ENCODE measurements at regions not wholly inside any gene's neighbourhood (a gene's known extent, or its start where the extent isn't known, plus 50 kb on each side); places are given as distances from the start of the nearest gene placed in this dataset.
A peak's percentile ranks its signal among the peaks of the same experiment; 100 is the strongest.
"Not testable (repeated sequence)": the region's sequence is repeated elsewhere in the genome, so short reads cannot be mapped to it uniquely, and the experiment has no call there.

DNA sequence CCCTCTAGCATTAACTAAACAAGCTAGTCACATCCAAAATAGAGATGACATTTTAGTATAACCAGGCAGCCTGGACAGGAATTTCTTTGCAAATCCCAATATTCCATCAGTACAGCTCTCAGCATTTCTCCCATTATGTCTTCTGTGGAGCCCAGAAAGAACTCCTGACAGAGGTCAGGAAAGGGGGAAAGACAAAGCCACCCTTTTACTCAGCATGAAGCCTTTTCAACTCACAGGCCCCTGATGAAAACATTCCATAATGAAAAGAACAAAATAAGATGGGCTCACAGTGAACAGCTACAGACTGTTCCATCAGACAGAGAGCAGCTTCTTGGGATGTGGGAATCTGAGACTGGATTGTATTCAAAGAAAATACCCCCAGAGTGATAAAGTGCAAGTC lies 80.6 kb downstream of the TEX35 start:
- no peak for TF ChIP-seq POLR2A (IDR thresholded peaks at IDR 0.05; ENCODE audit: low read length)
- no peak for TF ChIP-seq GATA1 (IDR thresholded peaks at IDR 0.05; ENCODE audit: low read depth, low read length)
- DNase-seq, result no peak

DNA sequence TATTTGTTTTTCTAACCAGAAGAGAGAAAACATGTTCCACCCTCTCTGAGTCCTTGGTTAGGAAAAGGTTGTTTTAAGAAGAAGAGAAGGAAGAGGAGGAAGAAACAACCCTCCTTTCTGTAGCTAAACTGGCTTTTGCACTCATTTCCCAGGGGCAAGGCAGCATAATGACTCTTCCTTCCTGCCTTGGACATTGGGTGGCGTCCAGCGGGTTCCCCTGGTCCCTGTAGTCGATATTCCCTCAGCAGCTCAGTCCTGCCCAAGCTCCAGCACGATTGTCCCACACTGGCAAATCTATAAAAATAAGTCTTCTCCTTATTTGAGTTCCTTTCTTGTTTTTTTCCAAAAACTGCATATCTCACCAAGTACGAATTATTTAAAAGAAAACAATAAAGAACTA lies 81.2 kb downstream of the TEX35 start:
- no peak for DNase-seq

GRCh38 chr1:178595491-178595890 lies 82.6 kb downstream of the TEX35 start:
- TF ChIP-seq GATA1 (IDR thresholded peaks at IDR 0.05; ENCODE audit: low read depth, low read length), result no peak
- no peak for TF ChIP-seq POLR2A (IDR thresholded peaks at IDR 0.05; ENCODE audit: low read length)
- DNase-seq, result no peak

More for the DNA sequence above, 81.2 kb downstream of the TEX35 start:
- TF ChIP-seq GATA1 (IDR thresholded peaks at IDR 0.05; ENCODE audit: low read depth, low read length) (no peak), POLR2A (IDR thresholded peaks at IDR 0.05; ENCODE audit: low read length) (no peak)

- no peak for DNase-seq
- no peak for TF ChIP-seq GATA1 (IDR thresholded peaks at IDR 0.05; ENCODE audit: low read depth, low read length)
- TF ChIP-seq POLR2A (IDR thresholded peaks at IDR 0.05; ENCODE audit: low read length), result no peak
Observed at GRCh38 chr1:178599087-178599486, 86.2 kb downstream of the TEX35 start.

DNA sequence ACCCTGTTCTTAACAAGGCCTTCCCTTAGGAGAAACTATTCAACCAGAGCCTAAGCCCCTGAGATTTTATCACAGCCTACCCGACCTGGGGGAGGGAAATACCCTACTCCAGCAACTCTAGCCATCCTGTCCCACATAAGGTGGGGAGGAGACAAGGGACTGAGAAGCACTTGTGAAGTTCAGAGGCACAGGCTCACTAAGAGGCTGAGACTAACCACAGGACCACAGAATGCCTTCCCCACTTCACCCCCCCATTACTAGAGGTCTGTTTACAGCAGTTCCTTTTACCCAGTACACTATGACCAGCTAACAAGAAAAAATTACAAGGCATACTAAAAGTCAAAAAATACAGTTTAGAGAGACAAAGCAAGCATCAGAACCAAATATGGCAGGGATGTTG lies 86.8 kb downstream of the TEX35 start:
- TF ChIP-seq POLR2A (IDR thresholded peaks at IDR 0.05; ENCODE audit: low read length) (no peak), GATA1 (IDR thresholded peaks at IDR 0.05; ENCODE audit: low read depth, low read length) (no peak)
- DNase-seq, result no peak

DNA sequence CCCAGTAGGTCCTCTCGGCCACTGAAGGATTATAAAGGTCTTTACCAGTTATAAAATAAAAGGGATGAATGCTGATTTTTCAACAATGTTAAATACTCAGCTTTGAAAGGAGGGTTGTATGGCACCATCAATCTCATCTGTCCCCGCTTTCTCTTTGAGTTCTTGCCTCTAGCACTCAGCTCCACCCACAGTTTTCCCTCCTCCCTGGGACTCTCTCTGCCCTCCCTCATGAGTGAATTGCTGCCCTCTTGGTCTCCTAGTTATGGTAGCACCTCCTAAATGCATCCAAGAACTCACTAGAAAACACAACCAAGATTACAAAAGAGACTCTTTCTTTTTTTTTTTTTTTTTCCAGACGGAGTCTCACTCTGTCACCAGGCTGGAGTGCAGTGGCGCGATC lies 91.0 kb downstream of the TEX35 start:
- no peak for DNase-seq

GRCh38 chr1:178606839-178607238 lies 93.9 kb downstream of the TEX35 start:
- TF ChIP-seq GATA1 (IDR thresholded peaks at IDR 0.05; ENCODE audit: low read depth, low read length) (no peak), POLR2A (IDR thresholded peaks at IDR 0.05; ENCODE audit: low read length) (no peak)
- no peak for DNase-seq

More for the DNA sequence above, 91.0 kb downstream of the TEX35 start:
- TF ChIP-seq GATA1 (IDR thresholded peaks at IDR 0.05; ENCODE audit: low read depth, low read length) (no peak), POLR2A (IDR thresholded peaks at IDR 0.05; ENCODE audit: low read length) (no peak)

DNA sequence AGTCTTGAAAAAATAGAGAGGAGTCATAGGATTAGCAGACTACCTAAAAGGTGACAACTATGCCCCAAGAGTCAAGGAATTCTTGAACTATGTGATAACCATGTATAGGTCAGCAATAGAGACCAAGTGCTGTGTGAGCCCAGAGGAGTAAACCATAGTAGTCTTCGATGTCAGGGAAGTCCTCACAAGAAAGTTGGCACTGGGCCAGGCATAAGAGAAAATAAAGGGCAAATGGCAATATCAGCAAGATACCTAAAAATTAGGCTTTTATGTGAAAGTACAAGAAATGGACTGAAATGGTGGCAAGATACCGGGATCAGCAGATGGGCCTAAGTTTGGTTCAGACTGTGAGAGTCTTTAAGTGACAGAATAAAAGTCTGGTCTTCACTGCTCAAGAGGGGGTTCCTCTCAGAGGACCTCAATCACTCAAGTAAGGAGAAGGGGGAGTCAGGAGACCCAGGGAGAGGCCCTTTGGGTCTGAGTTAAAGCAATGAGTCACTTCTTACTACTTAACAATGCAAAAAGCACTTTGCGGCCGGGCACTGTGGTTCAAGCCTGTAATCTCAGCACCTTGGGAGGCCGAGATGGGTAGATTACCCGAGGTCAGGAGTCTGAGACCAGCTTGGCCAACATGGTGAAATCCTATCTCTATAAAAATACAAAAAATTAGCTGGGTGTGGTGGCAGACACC lies 95.0 kb downstream of the TEX35 start:
- DNase-seq, result peak in 1 of 2 experiments; percentile 22

GRCh38 chr1:178609015-178609414 lies 96.1 kb downstream of the TEX35 start:
- no peak for DNase-seq
- no peak for TF ChIP-seq GATA1 (IDR thresholded peaks at IDR 0.05; ENCODE audit: low read depth, low read length)
- no peak for TF ChIP-seq POLR2A (IDR thresholded peaks at IDR 0.05; ENCODE audit: low read length)

More for the DNA sequence above, 95.0 kb downstream of the TEX35 start:
- TF ChIP-seq POLR2A (IDR thresholded peaks at IDR 0.05; ENCODE audit: low read length) (no peak), GATA1 (IDR thresholded peaks at IDR 0.05; ENCODE audit: low read depth, low read length) (no peak)

DNA sequence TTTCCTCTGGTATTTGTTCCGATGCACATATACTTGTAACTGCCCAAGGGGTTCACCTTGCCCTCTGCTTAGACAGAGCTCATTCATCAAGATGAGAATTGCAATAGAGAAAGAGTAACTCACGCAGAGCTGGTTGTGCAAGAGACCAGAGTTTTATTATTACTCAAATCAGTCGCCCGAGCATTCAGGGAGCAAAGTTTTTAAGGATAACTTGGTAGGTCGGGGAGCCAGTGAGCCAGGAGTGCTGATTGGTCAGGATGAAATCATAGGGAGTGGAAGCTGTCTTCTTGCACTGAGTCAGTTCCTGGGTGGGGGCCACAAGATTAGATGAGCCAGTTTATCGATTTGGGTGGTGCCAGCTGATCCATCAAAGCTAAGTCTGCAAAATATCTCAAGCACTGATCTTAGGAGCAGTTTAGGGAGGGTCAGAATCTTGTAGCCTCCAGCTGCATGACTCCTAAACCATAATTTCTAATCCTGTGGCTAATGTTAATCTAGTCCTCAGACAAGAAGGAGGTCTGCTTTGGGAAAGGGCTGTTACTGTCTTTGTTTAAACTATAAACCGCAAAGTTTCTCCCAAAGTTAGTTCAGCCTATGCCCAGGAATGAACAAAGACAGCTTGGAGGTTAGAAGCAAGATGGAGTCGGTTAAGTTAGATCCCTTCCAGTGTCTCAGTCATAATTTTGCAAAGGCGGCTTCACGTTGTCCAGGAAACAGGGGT lies 97.9 kb downstream of the TEX35 start:
- not testable (repeated sequence) for DNase-seq

GRCh38 chr1:178612261-178612660 lies 99.4 kb downstream of the TEX35 start:
- no peak for DNase-seq
- TF ChIP-seq GATA1 (IDR thresholded peaks at IDR 0.05; ENCODE audit: low read depth, low read length) (no peak), POLR2A (IDR thresholded peaks at IDR 0.05; ENCODE audit: low read length) (no peak)

- no peak for DNase-seq
- TF ChIP-seq GATA1 (IDR thresholded peaks at IDR 0.05; ENCODE audit: low read depth, low read length) (no peak), POLR2A (IDR thresholded peaks at IDR 0.05; ENCODE audit: low read length) (no peak)
Observed at GRCh38 chr1:178613271-178613945, 100.5 kb downstream of the TEX35 start.

GRCh38 chr1:178614286-178614685 lies 101.4 kb downstream of the TEX35 start:
- DNase-seq, result no peak

More at GRCh38 chr1:178614286-178614685, 101.4 kb downstream of the TEX35 start:
- TF ChIP-seq POLR2A (IDR thresholded peaks at IDR 0.05; ENCODE audit: low read length), result no peak
- TF ChIP-seq GATA1 (IDR thresholded peaks at IDR 0.05; ENCODE audit: low read depth, low read length), result no peak
